GM18907 (cell line): ENCODE measurements at regions not wholly inside any gene's neighbourhood (a gene's known extent, or its start where the extent isn't known, plus 50 kb on each side); places are given as distances from the start of the nearest gene placed in this dataset.

Experiments used
- ATAC-seq: cut with Tn5 transposase; IDR thresholded peaks from one replicate; pipeline ENCODE4 v1.9.1; 2021; ENCODE audit warnings: mild to moderate bottlenecking, moderate library complexity; ENCODE audit not compliant: unreplicated experiment

GRCh38 chr13:34401696-34402095, 540.4 kb upstream of the NBEA start:
- no peak for ATAC-seq

- no peak for ATAC-seq
Measured at GRCh38 chr13:34405410-34406181, 536.5 kb upstream of the NBEA start.

GRCh38 chr13:34408640-34409039, 533.4 kb upstream of the NBEA start:
- no peak for ATAC-seq

- ATAC-seq = no peak
Measured at GRCh38 chr13:34409496-34410182, 532.4 kb upstream of the NBEA start.

DNA sequence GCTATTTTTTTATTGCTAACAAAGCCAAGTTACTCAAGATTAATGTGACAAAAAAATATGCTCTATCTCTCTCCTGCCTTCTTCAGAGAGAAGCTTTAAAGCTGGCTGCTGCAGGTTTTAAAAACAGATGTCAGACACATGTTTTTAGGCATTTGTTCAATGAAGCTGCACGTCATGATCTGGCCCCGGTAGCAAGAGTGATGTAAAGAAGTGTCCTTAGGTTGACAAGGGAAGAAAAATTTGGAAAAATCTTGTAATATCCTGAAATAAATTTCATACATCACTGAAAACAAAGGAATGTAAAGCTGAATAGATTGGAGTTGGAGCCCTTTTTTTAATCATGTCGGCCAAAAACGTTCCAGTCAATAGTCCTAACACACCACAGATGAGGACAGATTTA, 531.4 kb upstream of the NBEA start:
- ATAC-seq = no peak

- ATAC-seq = no peak
Measured at GRCh38 chr13:34411177-34411576, 530.9 kb upstream of the NBEA start.

DNA sequence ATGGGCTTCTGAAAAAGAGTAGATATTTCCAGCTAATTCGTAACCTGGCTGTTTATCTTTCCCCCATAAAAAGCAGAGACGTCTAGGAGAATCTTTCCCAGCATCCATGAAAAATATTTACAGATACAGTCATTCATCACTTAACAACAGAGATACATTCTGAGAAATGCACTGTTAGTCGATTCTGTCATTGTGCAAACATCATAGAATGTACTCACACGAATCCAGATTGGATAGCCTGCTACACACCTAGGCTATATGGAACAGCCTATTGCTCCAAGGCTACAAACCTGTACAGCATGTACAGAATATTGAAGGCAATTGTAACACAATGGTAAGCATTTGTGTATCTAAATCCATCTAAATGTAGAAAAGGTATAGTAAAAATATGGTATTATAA, 530.2 kb upstream of the NBEA start:
- no peak for ATAC-seq

DNA sequence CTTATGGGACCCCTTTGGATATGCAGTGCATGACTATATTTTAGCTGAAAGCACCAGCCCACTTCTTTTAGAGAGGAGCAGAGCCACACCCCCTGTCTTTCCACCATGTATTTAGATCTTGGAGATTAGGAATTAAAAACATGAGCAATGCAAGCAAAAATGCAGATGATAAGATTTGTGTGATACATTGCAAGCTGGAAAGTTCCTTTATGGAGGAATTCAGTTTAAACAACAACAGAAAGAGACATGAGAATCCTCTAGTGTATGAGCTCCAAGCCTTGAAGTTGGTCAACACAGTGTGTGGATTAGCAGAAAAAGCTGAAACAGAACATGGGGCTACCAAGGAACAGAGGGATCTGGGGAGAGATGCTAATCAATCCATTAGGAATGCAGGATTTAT, 529.8 kb upstream of the NBEA start:
- no peak for ATAC-seq

DNA sequence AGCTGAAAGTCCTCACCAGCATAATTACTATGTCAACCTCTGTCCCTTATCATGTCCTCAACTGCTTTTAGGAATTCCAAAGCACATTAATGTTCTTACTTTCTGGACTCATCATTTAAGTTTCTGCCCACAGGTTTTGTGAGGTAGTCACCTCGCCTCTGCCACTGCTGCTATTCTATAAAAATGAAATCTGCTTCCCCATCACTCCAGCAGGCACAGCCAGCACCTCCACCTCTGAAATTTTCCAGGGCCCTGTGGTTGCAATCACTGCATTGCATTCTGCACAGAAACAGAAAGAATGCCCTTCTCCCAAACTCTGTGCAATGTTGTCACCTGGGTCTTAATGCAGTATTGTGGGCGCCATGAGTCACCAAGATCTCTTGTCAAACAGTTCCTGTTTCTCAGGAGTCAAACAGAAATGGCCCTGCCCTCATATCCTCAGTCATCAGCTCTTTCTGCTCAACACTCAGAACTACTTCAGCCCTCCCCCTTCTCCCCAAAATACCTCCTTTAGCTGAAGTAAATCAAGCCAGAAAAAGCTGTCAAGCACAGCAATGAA, 529.2 kb upstream of the NBEA start:
- no peak for ATAC-seq

- ATAC-seq = no peak
Measured at GRCh38 chr13:34413538-34414210, 528.4 kb upstream of the NBEA start.

DNA sequence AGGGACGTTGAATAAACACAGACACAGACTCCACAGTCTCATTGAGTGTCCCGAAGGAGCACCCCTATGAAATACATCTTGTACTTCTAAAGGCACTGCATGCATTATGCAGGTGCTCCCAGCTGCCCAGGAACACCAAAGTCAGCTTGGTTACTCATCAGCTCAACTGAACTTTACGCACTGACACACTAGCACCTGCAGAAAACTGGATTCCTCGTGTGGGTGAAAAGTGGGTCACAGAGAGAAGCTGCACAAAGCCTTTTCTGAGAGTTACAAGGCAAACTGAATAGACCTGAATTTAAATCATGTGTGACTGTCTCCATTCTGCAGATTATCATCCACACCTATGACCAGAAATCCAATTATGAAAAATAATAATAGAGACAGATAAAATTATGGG, 527.5 kb upstream of the NBEA start:
- ATAC-seq = no peak

GRCh38 chr13:34416971-34417380, 525.1 kb upstream of the NBEA start:
- no peak for ATAC-seq

GRCh38 chr13:34417896-34418295, 524.2 kb upstream of the NBEA start:
- ATAC-seq = no peak

GRCh38 chr13:34419025-34419424, 523.0 kb upstream of the NBEA start:
- no peak for ATAC-seq

DNA sequence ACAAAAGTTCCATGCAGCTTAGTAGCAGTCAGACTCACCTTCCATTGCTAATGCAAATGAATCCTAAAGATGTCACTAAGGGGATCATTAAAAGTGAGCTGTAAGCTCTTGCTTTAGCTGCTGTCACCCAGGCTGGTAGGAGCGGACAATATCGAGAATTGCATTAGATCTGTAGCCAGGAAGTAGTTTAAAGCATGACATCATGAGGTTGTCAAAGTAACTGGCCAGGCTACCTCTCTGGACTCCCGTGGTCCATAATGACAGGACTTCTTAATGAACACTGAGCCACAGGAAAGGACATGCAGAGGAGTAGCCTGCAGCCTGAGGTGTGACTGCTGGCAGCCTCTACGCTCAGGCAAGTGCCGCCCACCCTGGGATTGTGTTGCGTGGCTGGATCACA, 522.3 kb upstream of the NBEA start:
- ATAC-seq = no peak

DNA sequence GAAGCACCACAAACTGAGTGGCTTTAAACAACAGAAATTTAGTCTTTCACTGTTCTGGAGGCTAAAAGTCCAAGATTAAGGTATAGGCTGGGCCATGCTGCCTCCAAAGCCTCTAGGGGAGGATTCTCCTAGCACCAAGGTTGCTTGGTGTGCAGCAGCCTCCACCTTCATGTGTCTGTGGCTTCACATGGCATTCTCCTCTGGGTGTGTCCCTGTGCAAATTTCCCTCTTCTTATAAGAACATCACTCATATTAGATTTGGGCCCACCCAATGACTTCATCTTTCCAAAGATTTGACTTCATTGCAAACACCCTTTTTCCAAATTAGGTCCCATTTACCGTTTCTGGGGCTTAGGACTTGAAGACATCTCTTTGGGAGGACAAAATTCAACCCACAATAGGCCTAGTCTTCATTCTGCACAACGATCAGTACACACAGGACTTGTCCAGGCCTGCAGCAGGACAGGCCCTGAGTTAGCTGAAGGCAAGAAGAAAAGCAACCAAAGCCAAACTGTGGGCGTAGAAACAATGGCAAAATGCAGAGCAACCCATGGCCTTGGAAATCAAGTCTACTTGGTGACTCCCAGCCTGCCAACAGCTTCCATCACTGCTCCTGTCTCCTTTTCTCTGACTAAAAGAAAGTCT, 521.2 kb upstream of the NBEA start:
- no peak for ATAC-seq

DNA sequence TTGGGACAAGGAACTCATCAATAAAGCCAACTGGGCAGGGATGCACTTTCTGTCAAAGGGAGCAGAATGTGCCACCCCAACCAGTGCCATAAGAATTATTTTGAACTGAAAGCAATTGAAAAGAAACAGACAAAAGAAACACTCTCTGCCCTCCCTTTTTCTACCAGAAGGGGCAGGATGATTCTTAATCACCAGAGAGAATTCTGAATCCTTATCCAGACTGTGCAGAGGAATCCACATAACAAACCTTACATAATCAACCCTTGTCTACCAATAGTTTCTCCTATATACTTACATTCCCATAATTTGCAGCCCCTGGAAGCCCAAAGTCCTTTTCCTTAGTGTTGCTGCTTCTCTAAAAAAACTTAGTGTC, 520.7 kb upstream of the NBEA start:
- ATAC-seq = no peak

- ATAC-seq = no peak
Measured at GRCh38 chr13:34421858-34422475, 520.1 kb upstream of the NBEA start.

- ATAC-seq = no peak
Measured at GRCh38 chr13:34422956-34423355, 519.1 kb upstream of the NBEA start.

DNA sequence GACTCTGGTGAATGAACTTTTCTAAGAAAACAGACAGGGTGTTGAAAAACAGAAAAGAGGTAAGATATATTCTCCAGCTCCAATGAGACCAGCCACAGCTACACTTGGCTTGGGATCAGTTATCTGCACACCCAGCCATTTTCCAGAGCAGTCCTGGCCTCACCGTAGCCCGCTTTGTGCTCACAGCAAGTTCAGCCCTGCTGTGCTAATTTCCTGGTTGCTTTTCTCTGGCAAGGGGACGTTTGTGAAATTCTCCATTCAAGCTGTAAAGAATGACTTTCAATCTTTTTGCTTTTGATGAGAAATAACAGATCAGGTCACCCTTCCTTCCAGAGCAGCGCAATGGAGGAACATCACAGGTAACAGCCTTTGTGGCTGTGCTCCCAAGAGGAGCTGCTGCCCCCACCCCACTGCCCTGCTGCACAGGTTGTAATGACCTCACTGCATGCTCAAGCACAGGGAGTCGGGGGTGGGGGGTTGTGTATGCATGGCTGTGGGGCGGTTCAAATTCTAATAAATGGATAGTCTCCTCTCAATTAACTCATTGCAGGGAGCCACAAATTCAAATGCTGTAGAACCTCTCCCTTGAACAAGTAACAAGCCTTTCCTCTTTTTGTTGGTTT, 516.6 kb upstream of the NBEA start:
- ATAC-seq = no peak
